ENCODE measurements at regions not wholly inside any gene's neighbourhood (a gene's known extent, or its start where the extent isn't known, plus 50 kb on each side); places are given as distances from the start of the nearest gene placed in this dataset.
A peak's percentile ranks its signal among the peaks of the same experiment; 100 is the strongest.

GRCh38 chr11:128187377-128187776 is 400.0 kb downstream of the ETS1 start:
- peaks cover 12% of the 10 kb centered on the region; the same call in 1 of the 2 replicates for H3K9me1 ChIP-seq (ENCODE audit: insufficient read depth, low read length)
- H3K9ac ChIP-seq (ENCODE audit: low read depth, low read length) = no peak overlapping the region
- ChIA-PET POLR2A (ENCODE audit: unreplicated experiment) (no interaction called here), CTCF (no interaction called here)
- no peaks in the 10 kb centered on the region for H4K20me1 ChIP-seq (ENCODE audit: insufficient read depth, low read length)
- no peak overlapping the region for H2AK5ac ChIP-seq (ENCODE audit: low read depth, low read length)
- H2BK5ac ChIP-seq (ENCODE audit: low read depth, low read length, poor library complexity, severe bottlenecking) = no peak overlapping the region
- 90% methylated on average over 2 of the region's 4 CpGs; no CpG with 5 or more reads in 1 of the 2 experiments for WGBS, 2 experiments (ENCODE audit: extremely low coverage in 2 of 2, insufficient read length in 1 of 2)
- no peak overlapping the region; the same call in 1 of the 2 replicates for H3K18ac ChIP-seq (ENCODE audit: low read depth, low read length)
- 0 out of 2 replicates have a peak overlapping the region, but pooled peaks have one; percentile 8 for H3K4ac ChIP-seq (ENCODE audit: low read depth, low read length)
- dilution Hi-C loops (cut with HindIII; ENCODE audit: low sequenced_read_pairs, unreplicated experiment) = loop anchor here (25.0 kb wide), 1 partner anchor 650 kb away; no protein-coding TSS in a partner anchor
- H2BK20ac ChIP-seq (ENCODE audit: low read depth, low read length) = no peak overlapping the region
- no peak overlapping the region; the same call in 2 of the 3 replicates for H2BK15ac ChIP-seq (ENCODE audit: low read depth, low read length)
- H3K9me3 ChIP-seq (ENCODE audit: control insufficient read depth, insufficient read depth, low read length) = no peaks in the 10 kb centered on the region
- H3K23ac ChIP-seq (ENCODE audit: low read depth, low read length) = no peak overlapping the region
- in situ Hi-C loops (cut with MboI; ENCODE audit: low sequenced_read_pairs) = no loop called here
- no peaks in the 10 kb centered on the region for H3K79me1 ChIP-seq (ENCODE audit: low read depth in 1 of 2, low read length in 2 of 2)
- H3K27me3 ChIP-seq (ENCODE audit: control insufficient read depth, insufficient read depth, low read length) = no peaks in the 10 kb centered on the region
- no peaks in the 10 kb centered on the region for H3K36me3 ChIP-seq (ENCODE audit: control insufficient read depth, insufficient read depth, low read length)
- intact Hi-C loops (cut with micrococcal nuclease) = no loop called here
- TF ChIP-seq SMC3 (IDR thresholded peaks at IDR 0.05; ENCODE audit: low read depth, low read length) (no peak), MAFK (IDR thresholded peaks at IDR 0.05; ENCODE audit: low read depth, low read length) (no peak), FOS (IDR thresholded peaks at IDR 0.05; ENCODE audit: low read depth, low read length) (no peak), RAD21 (IDR thresholded peaks at IDR 0.05; ENCODE audit: low read length) (no peak), MXI1 (IDR thresholded peaks at IDR 0.05; ENCODE audit: borderline replicate concordance, low read depth, low read length) (no peak), RFX5 (IDR thresholded peaks at IDR 0.05; ENCODE audit: low read depth, low read length) (no peak), USF2 (IDR thresholded peaks at IDR 0.05; ENCODE audit: low read depth, low read length) (no peak), POLR2A (IDR thresholded peaks at IDR 0.05; ENCODE audit: low read depth, low read length) (no peak), ELK1 (IDR thresholded peaks at IDR 0.05; ENCODE audit: borderline replicate concordance, low read depth, low read length) (no peak), BHLHE40 (IDR thresholded peaks at IDR 0.05; ENCODE audit: low read depth, low read length) (no peak)
- H3K4me3 ChIP-seq (ENCODE audit: insufficient read depth, low read depth, low read length) = no peak overlapping the region
- no peak overlapping the region for H3K4me2 ChIP-seq (ENCODE audit: low read depth, low read length)
- H4K5ac ChIP-seq (ENCODE audit: low read depth, low read length) = no peak overlapping the region
- H4K91ac ChIP-seq (ENCODE audit: insufficient read depth, low read depth, low read length) = no peak overlapping the region
- no peak for DNase-seq
- ATAC-seq (ENCODE audit: low read depth) = no peak
- peaks cover 3% of the 10 kb centered on the region; the same call in 1 of the 2 replicates for H3K4me1 ChIP-seq (ENCODE audit: control insufficient read depth, insufficient read depth, low read length)
- H3K27ac ChIP-seq (ENCODE audit: insufficient read depth, low read length) = no peak overlapping the region
- no TSS peak for BruUV-seq (replicated peaks)
- no peak overlapping the region for H3K56ac ChIP-seq (ENCODE audit: extremely low read depth, insufficient read depth, low read length)
- peak overlapping the region; percentile 9; the same call in 1 of the 2 replicates for H3K14ac ChIP-seq (replicated peaks; ENCODE audit: low read depth, low read length)
- no peak overlapping the region for H2BK120ac ChIP-seq (ENCODE audit: low read depth, low read length)
- no peak overlapping the region for H2AK9ac ChIP-seq (replicated peaks; ENCODE audit: low read depth, low read length, poor library complexity)
- no peak overlapping the region for H4K8ac ChIP-seq (ENCODE audit: low read depth in 2 of 2, low read length in 2 of 2)
- no peak overlapping the region for H2AFZ ChIP-seq (replicated peaks; ENCODE audit: low read length, poor library complexity)
